HEK293 (cell line): ENCODE measurements at regions not wholly inside any gene's neighbourhood (a gene's known extent, or its start where the extent isn't known, plus 50 kb on each side); places are given as distances from the start of the nearest gene placed in this dataset.

Experiments
- CTCF ChIA-PET: fragments of 350-600 bp; formaldehyde crosslinking; extraction: SDS; loops from one replicate; lab custom pipeline; 2021; ENCODE audit warnings: antibody characterized with exemption; lab: Yijun Ruan, JAX
- POLR2A ChIA-PET: fragments of 300-600 bp; formaldehyde crosslinking; extraction: SDS; loops from one replicate; lab custom pipeline; 2020; ENCODE audit warnings: antibody characterized with exemption, inconsistent platforms; lab: Yijun Ruan, JAX
- H3K27ac ChIP-seq: fragments of 200-500 bp; sonication (Bioruptor generic); 2 replicates; pipeline ENCODE4 v1.5.1; 2014; ENCODE audit warnings: low read depth, low read length, control low read depth, inconsistent platforms; ENCODE audit errors: extremely low read depth
- H3K36me3 ChIP-seq, 2 experiments: fragments of 200-500 bp in 1 of 2; sonication (Bioruptor generic) in 1 of 2; 1 replicate in 1 of 2; 2 replicates in 1 of 2; pipeline ENCODE4 v1.5.1; 2014 to 2017; ENCODE audit warnings: inconsistent platforms in 2 of 2, low read length in 2 of 2; ENCODE audit not compliant: control insufficient read depth in 2 of 2, insufficient read depth in 1 of 2
- H3K4me1 ChIP-seq: fragments of 200-500 bp; sonication (Bioruptor generic); 2 replicates; pipeline ENCODE4 v1.5.1; 2014; ENCODE audit warnings: mild to moderate bottlenecking, low read length, inconsistent platforms; ENCODE audit not compliant: control insufficient read depth, insufficient read depth
- H3K4me3 ChIP-seq: 2 replicates; pipeline ENCODE4 v1.5.1; 2011; ENCODE audit warnings: low read depth, mild to moderate bottlenecking, control low read depth, low read length, moderate library complexity
- H3K9me3 ChIP-seq: fragments of 200-500 bp; sonication (Bioruptor generic); 2 replicates; pipeline ENCODE4 v1.5.1; 2014; ENCODE audit warnings: low read depth, low read length, inconsistent platforms; ENCODE audit not compliant: control insufficient read depth, insufficient read depth
- MYNN ChIP-seq: fragments of 450-650 bp; formaldehyde crosslinking; IDR thresholded peaks from 2 replicates; pipeline ENCODE4 v1.5.1; 2016; ENCODE audit warnings: missing biosample characterization, missing genetic modification characterization, borderline replicate concordance
- PATZ1 ChIP-seq: fragments of 450-650 bp; formaldehyde crosslinking; IDR thresholded peaks from 2 replicates; pipeline ENCODE4 v1.5.1; 2016; ENCODE audit warnings: missing biosample characterization, missing genetic modification characterization
- PBX3 ChIP-seq: sonication (generic); formaldehyde crosslinking; IDR thresholded peaks from 2 replicates; pipeline ENCODE4 v1.8.1; 2022; ENCODE audit warnings: mild to moderate bottlenecking, moderate library complexity, missing genetic modification reagents
- SCRT1 ChIP-seq: fragments of 450-650 bp; formaldehyde crosslinking; IDR thresholded peaks from 2 replicates; pipeline ENCODE4 v1.5.1; 2016; ENCODE audit warnings: missing biosample characterization, missing genetic modification characterization, borderline replicate concordance
- ZBTB44 ChIP-seq: fragments of 450-650 bp; IDR thresholded peaks from 2 replicates; pipeline ENCODE4 v1.5.1; 2018; ENCODE audit warnings: missing biosample characterization, mild to moderate bottlenecking, missing genetic modification characterization
- ZFHX2 ChIP-seq: fragments of 450-650 bp; formaldehyde crosslinking; conservative IDR thresholded peaks from 2 replicates; pipeline ENCODE4 v1.5.1; 2016; ENCODE audit warnings: missing biosample characterization, missing genetic modification characterization
- ZNF23 ChIP-seq: fragments of 450-650 bp; formaldehyde crosslinking; IDR thresholded peaks from 2 replicates; pipeline ENCODE4 v1.5.1; 2016; ENCODE audit warnings: missing biosample characterization, missing genetic modification characterization, borderline replicate concordance
- ZNF473 ChIP-seq: fragments of 450-650 bp; formaldehyde crosslinking; IDR thresholded peaks from 2 replicates; pipeline ENCODE4 v1.5.1; 2017; ENCODE audit warnings: missing biosample characterization, missing genetic modification characterization
- ZNF488 ChIP-seq: fragments of 450-650 bp; formaldehyde crosslinking; IDR thresholded peaks from 2 replicates; pipeline ENCODE4 v1.5.1; 2016; ENCODE audit warnings: missing biosample characterization, missing genetic modification characterization
- ZNF510 ChIP-seq: fragments of 450-650 bp; formaldehyde crosslinking; IDR thresholded peaks from 2 replicates; pipeline ENCODE4 v1.5.1; 2018; ENCODE audit warnings: mild to moderate bottlenecking, missing genetic modification characterization, missing biosample characterization; ENCODE audit not compliant: insufficient replicate concordance
- ZNF518A ChIP-seq: fragments of 450-650 bp; formaldehyde crosslinking; conservative IDR thresholded peaks from 2 replicates; pipeline ENCODE4 v1.5.1; 2016; ENCODE audit warnings: low read depth, missing biosample characterization, missing genetic modification characterization
- ZNF580 ChIP-seq: fragments of 450-650 bp; formaldehyde crosslinking; IDR thresholded peaks from 2 replicates; pipeline ENCODE4 v1.5.1; 2016; ENCODE audit warnings: missing biosample characterization, missing genetic modification characterization
- ZNF670 ChIP-seq: fragments of 450-650 bp; formaldehyde crosslinking; IDR thresholded peaks from 2 replicates; pipeline ENCODE4 v1.5.1; 2016; ENCODE audit warnings: missing biosample characterization, missing genetic modification characterization, low read depth

GRCh38 chr10:33813415-33813814 lies 478.9 kb upstream of the NRP1 start:
- no peak for TF ChIP-seq SCRT1 (tag by site-specific recombination)
- TF ChIP-seq ZNF473 (tag by site-specific recombination) = no peak
- no peak for TF ChIP-seq MYNN (tag by site-specific recombination)
- no peak for TF ChIP-seq ZNF670 (tag by site-specific recombination)
- TF ChIP-seq ZNF488 (tag by site-specific recombination) = no peak
- no peak overlapping the region for H3K27ac ChIP-seq
- no peaks in the 10 kb centered on the region for H3K36me3 ChIP-seq
- H3K9me3 ChIP-seq = no peaks in the 10 kb centered on the region
- H3K4me1 ChIP-seq = no peaks in the 10 kb centered on the region
- POLR2A ChIA-PET = no interaction called here
- no peak overlapping the region for H3K4me3 ChIP-seq
- CTCF ChIA-PET = no interaction called here

GRCh38 chr10:33812586-33812985 lies 478.1 kb upstream of the NRP1 start:
- ChIA-PET POLR2A (no interaction called here), CTCF (interaction anchor here (0.6 kb wide), 1 partner anchor 264 kb away, joined by 3 read pairs; no protein-coding TSS in a partner anchor)
- H3K27ac ChIP-seq = no peak overlapping the region

GRCh38 chr10:33810986-33811385 lies 476.5 kb upstream of the NRP1 start:
- POLR2A ChIA-PET = no interaction called here
- no peak overlapping the region for H3K4me3 ChIP-seq
- TF ChIP-seq PATZ1 (tag by site-specific recombination) (no peak), ZNF670 (tag by site-specific recombination) (no peak), PBX3 (CRISPR knock-in tag) (no peak), ZNF580 (tag by site-specific recombination) (no peak), ZBTB44 (tag by site-specific recombination) (no peak), ZFHX2 (no peak)
- CTCF ChIA-PET = no interaction called here
- H3K36me3 ChIP-seq = no peaks in the 10 kb centered on the region
- H3K27ac ChIP-seq = no peak overlapping the region
- H3K9me3 ChIP-seq = no peaks in the 10 kb centered on the region
- no peaks in the 10 kb centered on the region for H3K4me1 ChIP-seq

More at GRCh38 chr10:33812586-33812985, 478.1 kb upstream of the NRP1 start:
- Histone ChIP-seq H3K4me1 (no peaks in the 10 kb centered on the region), H3K36me3 (no peaks in the 10 kb centered on the region), H3K9me3 (no peaks in the 10 kb centered on the region), H3K4me3 (no peak overlapping the region)
- TF ChIP-seq ZNF23 (tag by site-specific recombination) = no peak
- no peak for TF ChIP-seq ZNF510
- TF ChIP-seq ZNF518A = no peak
